ENCODE measurements at regions not wholly inside any gene's neighbourhood (a gene's known extent, or its start where the extent isn't known, plus 50 kb on each side); places are given as distances from the start of the nearest gene placed in this dataset.

- Histone ChIP-seq H2AFZ (ENCODE audit: low read depth, low read length) (no peak overlapping the region), H3K27me3 (ENCODE audit: insufficient read depth, low read length) (no peaks in the 10 kb centered on the region), H3K4me3 (ENCODE audit: low read length) (no peak overlapping the region), H3K36me3 (ENCODE audit: insufficient read depth, low read length) (no peaks in the 10 kb centered on the region), H3K4me1 (ENCODE audit: insufficient read depth, low read length) (no peaks in the 10 kb centered on the region), H3K9me3 (ENCODE audit: low read length) (no peaks in the 10 kb centered on the region)
These were observed 205.2 kb upstream of the PDE1C start for GRCh38 chr7:32275216-32276009.

GRCh38 chr7:32273297-32273696 lies 203.1 kb upstream of the PDE1C start:
- H3K36me3 ChIP-seq (ENCODE audit: insufficient read depth, low read length) = no peaks in the 10 kb centered on the region
- H2AFZ ChIP-seq (ENCODE audit: low read depth, low read length) = no peak overlapping the region
- H3K27me3 ChIP-seq (ENCODE audit: insufficient read depth, low read length) = no peaks in the 10 kb centered on the region
- H3K4me3 ChIP-seq (ENCODE audit: low read length) = no peak overlapping the region
- no peaks in the 10 kb centered on the region for H3K9me3 ChIP-seq (ENCODE audit: low read length)
- H3K4me1 ChIP-seq (ENCODE audit: insufficient read depth, low read length) = no peaks in the 10 kb centered on the region

- H3K4me1 ChIP-seq (ENCODE audit: insufficient read depth, low read length) = no peaks in the 10 kb centered on the region
- H3K36me3 ChIP-seq (ENCODE audit: insufficient read depth, low read length) = no peaks in the 10 kb centered on the region
- no peak overlapping the region for H3K4me3 ChIP-seq (ENCODE audit: low read length)
- peaks cover 2% of the 10 kb centered on the region for H3K27me3 ChIP-seq (ENCODE audit: insufficient read depth, low read length)
- no peaks in the 10 kb centered on the region for H3K9me3 ChIP-seq (ENCODE audit: low read length)
- no peak overlapping the region for H2AFZ ChIP-seq (ENCODE audit: low read depth, low read length)
These were observed 196.8 kb upstream of the PDE1C start for GRCh38 chr7:32266932-32267475.

GRCh38 chr7:32264702-32265284 lies 194.6 kb upstream of the PDE1C start:
- H3K36me3 ChIP-seq (ENCODE audit: insufficient read depth, low read length) = no peaks in the 10 kb centered on the region
- no peaks in the 10 kb centered on the region for H3K9me3 ChIP-seq (ENCODE audit: low read length)
- peaks cover 2% of the 10 kb centered on the region for H3K27me3 ChIP-seq (ENCODE audit: insufficient read depth, low read length)
- no peak overlapping the region for H2AFZ ChIP-seq (ENCODE audit: low read depth, low read length)
- no peak overlapping the region for H3K4me3 ChIP-seq (ENCODE audit: low read length)
- H3K4me1 ChIP-seq (ENCODE audit: insufficient read depth, low read length) = no peaks in the 10 kb centered on the region

- Histone ChIP-seq H3K27me3 (ENCODE audit: insufficient read depth, low read length) (peaks cover 2% of the 10 kb centered on the region), H2AFZ (ENCODE audit: low read depth, low read length) (no peak overlapping the region), H3K36me3 (ENCODE audit: insufficient read depth, low read length) (no peaks in the 10 kb centered on the region), H3K4me1 (ENCODE audit: insufficient read depth, low read length) (no peaks in the 10 kb centered on the region), H3K4me3 (ENCODE audit: low read length) (no peak overlapping the region), H3K9me3 (ENCODE audit: low read length) (no peaks in the 10 kb centered on the region)
These were observed 193.4 kb upstream of the PDE1C start for GRCh38 chr7:32263611-32264010.

GRCh38 chr7:32262315-32262714 lies 192.1 kb upstream of the PDE1C start:
- no peaks in the 10 kb centered on the region for H3K4me1 ChIP-seq (ENCODE audit: insufficient read depth, low read length)
- no peak overlapping the region for H3K4me3 ChIP-seq (ENCODE audit: low read length)
- no peak overlapping the region for H2AFZ ChIP-seq (ENCODE audit: low read depth, low read length)

GRCh38 chr7:32259931-32260596 lies 189.9 kb upstream of the PDE1C start:
- no peaks in the 10 kb centered on the region for H3K4me1 ChIP-seq (ENCODE audit: insufficient read depth, low read length)
- H3K36me3 ChIP-seq (ENCODE audit: insufficient read depth, low read length) = no peaks in the 10 kb centered on the region
- no peak overlapping the region for H2AFZ ChIP-seq (ENCODE audit: low read depth, low read length)
- H3K4me3 ChIP-seq (ENCODE audit: low read length) = no peak overlapping the region
- peaks cover 2% of the 10 kb centered on the region for H3K27me3 ChIP-seq (ENCODE audit: insufficient read depth, low read length)
- H3K9me3 ChIP-seq (ENCODE audit: low read length) = no peaks in the 10 kb centered on the region

More at GRCh38 chr7:32262315-32262714, 192.1 kb upstream of the PDE1C start:
- Histone ChIP-seq H3K27me3 (ENCODE audit: insufficient read depth, low read length) (peaks cover 2% of the 10 kb centered on the region), H3K9me3 (ENCODE audit: low read length) (no peaks in the 10 kb centered on the region), H3K36me3 (ENCODE audit: insufficient read depth, low read length) (no peaks in the 10 kb centered on the region)

GRCh38 chr7:32258265-32258664 lies 188.1 kb upstream of the PDE1C start:
- Histone ChIP-seq H3K4me1 (ENCODE audit: insufficient read depth, low read length) (peaks cover 8% of the 10 kb centered on the region), H3K9me3 (ENCODE audit: low read length) (no peaks in the 10 kb centered on the region), H2AFZ (ENCODE audit: low read depth, low read length) (no peak overlapping the region), H3K4me3 (ENCODE audit: low read length) (no peak overlapping the region), H3K36me3 (ENCODE audit: insufficient read depth, low read length) (no peaks in the 10 kb centered on the region), H3K27me3 (ENCODE audit: insufficient read depth, low read length) (no peaks in the 10 kb centered on the region)

- no peak overlapping the region for H2AFZ ChIP-seq (ENCODE audit: low read depth, low read length)
- H3K27me3 ChIP-seq (ENCODE audit: insufficient read depth, low read length) = no peaks in the 10 kb centered on the region
- H3K4me3 ChIP-seq (ENCODE audit: low read length) = no peak overlapping the region
- no peaks in the 10 kb centered on the region for H3K36me3 ChIP-seq (ENCODE audit: insufficient read depth, low read length)
- H3K9me3 ChIP-seq (ENCODE audit: low read length) = no peaks in the 10 kb centered on the region
- peaks cover 14% of the 10 kb centered on the region for H3K4me1 ChIP-seq (ENCODE audit: insufficient read depth, low read length)
These were observed 187.4 kb upstream of the PDE1C start for GRCh38 chr7:32257621-32258020.

GRCh38 chr7:32256811-32257210 lies 186.6 kb upstream of the PDE1C start:
- Histone ChIP-seq H2AFZ (ENCODE audit: low read depth, low read length) (no peak overlapping the region), H3K4me1 (ENCODE audit: insufficient read depth, low read length) (peaks cover 17% of the 10 kb centered on the region), H3K36me3 (ENCODE audit: insufficient read depth, low read length) (no peaks in the 10 kb centered on the region), H3K4me3 (ENCODE audit: low read length) (no peak overlapping the region), H3K27me3 (ENCODE audit: insufficient read depth, low read length) (no peaks in the 10 kb centered on the region), H3K9me3 (ENCODE audit: low read length) (no peaks in the 10 kb centered on the region)

- peaks cover 19% of the 10 kb centered on the region for H3K4me1 ChIP-seq (ENCODE audit: insufficient read depth, low read length)
- no peak overlapping the region for H3K4me3 ChIP-seq (ENCODE audit: low read length)
- H3K9me3 ChIP-seq (ENCODE audit: low read length) = no peaks in the 10 kb centered on the region
- no peaks in the 10 kb centered on the region for H3K36me3 ChIP-seq (ENCODE audit: insufficient read depth, low read length)
- H3K27me3 ChIP-seq (ENCODE audit: insufficient read depth, low read length) = no peaks in the 10 kb centered on the region
- no peak overlapping the region for H2AFZ ChIP-seq (ENCODE audit: low read depth, low read length)
These were observed 186.2 kb upstream of the PDE1C start for GRCh38 chr7:32256376-32256775.

GRCh38 chr7:32255036-32255435 lies 184.8 kb upstream of the PDE1C start:
- Histone ChIP-seq H3K9me3 (ENCODE audit: low read length) (no peaks in the 10 kb centered on the region), H2AFZ (ENCODE audit: low read depth, low read length) (no peak overlapping the region), H3K4me3 (ENCODE audit: low read length) (no peak overlapping the region), H3K4me1 (ENCODE audit: insufficient read depth, low read length) (peaks cover 32% of the 10 kb centered on the region), H3K36me3 (ENCODE audit: insufficient read depth, low read length) (no peaks in the 10 kb centered on the region), H3K27me3 (ENCODE audit: insufficient read depth, low read length) (no peaks in the 10 kb centered on the region)

GRCh38 chr7:32253299-32253698 lies 183.1 kb upstream of the PDE1C start:
- Histone ChIP-seq H3K9me3 (ENCODE audit: low read length) (no peaks in the 10 kb centered on the region), H3K4me1 (ENCODE audit: insufficient read depth, low read length) (peaks cover 34% of the 10 kb centered on the region), H2AFZ (ENCODE audit: low read depth, low read length) (no peak overlapping the region), H3K36me3 (ENCODE audit: insufficient read depth, low read length) (no peaks in the 10 kb centered on the region), H3K4me3 (ENCODE audit: low read length) (no peak overlapping the region), H3K27me3 (ENCODE audit: insufficient read depth, low read length) (no peaks in the 10 kb centered on the region)
